ENCODE measurements at regions not wholly inside any gene's neighbourhood (a gene's known extent, or its start where the extent isn't known, plus 50 kb on each side); places are given as distances from the start of the nearest gene placed in this dataset.

- H3K4me3 ChIP-seq = no peak overlapping the region
- no peaks in the 10 kb centered on the region for H3K4me1 ChIP-seq
- DNase-seq = no peak
- H3K27me3 ChIP-seq = no peaks in the 10 kb centered on the region
- no peak for TF ChIP-seq POLR2A (IDR thresholded peaks at IDR 0.05)
- no peak for TF ChIP-seq POLR2AphosphoS5 (IDR thresholded peaks at IDR 0.05)
- TF ChIP-seq CTCF (IDR thresholded peaks at IDR 0.05) = no peak
- no peak for TF ChIP-seq EP300 (IDR thresholded peaks at IDR 0.05)
- H3K27ac ChIP-seq = no peak overlapping the region
- peaks cover 9 to 46% (median 24%) of the 10 kb centered on the region in 4 donors for H3K9me3 ChIP-seq
- WGBS, 5 donors = 73 to 88% (median 84%) methylated on average over 2 of the region's 2 CpGs
- H3K36me3 ChIP-seq = no peaks in the 10 kb centered on the region
- intact Hi-C loops (cut with DNase I; ENCODE audit: low total_unique reads) = no loop called here
Observed at GRCh38 chr14:39562175-39562574, 129.9 kb upstream of the FBXO33 start.

- no peak for TF ChIP-seq EP300 (IDR thresholded peaks at IDR 0.05)
- no peak for TF ChIP-seq POLR2A (IDR thresholded peaks at IDR 0.05)
- TF ChIP-seq CTCF (IDR thresholded peaks at IDR 0.05) = no peak
- TF ChIP-seq POLR2AphosphoS5 (IDR thresholded peaks at IDR 0.05) = no peak
- Histone ChIP-seq H3K27me3 (no peaks in the 10 kb centered on the region), H3K4me1 (no peaks in the 10 kb centered on the region), H3K4me3 (no peak overlapping the region), H3K9me3 (peaks cover 9 to 57% (median 31%) of the 10 kb centered on the region in 4 donors), H3K36me3 (no peaks in the 10 kb centered on the region), H3K27ac (no peak overlapping the region)
- intact Hi-C loops (cut with DNase I; ENCODE audit: low total_unique reads) = no loop called here
- WGBS, 5 donors = 60 to 76% (median 70%) methylated on average over 1 of the region's 1 CpG
- no peak for DNase-seq
Observed at GRCh38 chr14:39558525-39558924, 126.3 kb upstream of the FBXO33 start.

- DNase-seq = peak in 1 of 2 donors; percentile 16
- H3K4me3 ChIP-seq = no peak overlapping the region
- peaks cover 9 to 52% (median 28%) of the 10 kb centered on the region in 4 donors for H3K9me3 ChIP-seq
- intact Hi-C loops (cut with DNase I; ENCODE audit: low total_unique reads) = no loop called here
- no peaks in the 10 kb centered on the region for H3K36me3 ChIP-seq
- WGBS, 5 donors = 41 to 76% (median 66%) methylated on average over 4 of the region's 4 CpGs
- no peaks in the 10 kb centered on the region for H3K27me3 ChIP-seq
- H3K4me1 ChIP-seq = no peaks in the 10 kb centered on the region
- H3K27ac ChIP-seq = no peak overlapping the region
- no peak for TF ChIP-seq EP300 (IDR thresholded peaks at IDR 0.05)
- TF ChIP-seq POLR2A (IDR thresholded peaks at IDR 0.05) = no peak
- TF ChIP-seq CTCF (IDR thresholded peaks at IDR 0.05) = no peak
- TF ChIP-seq POLR2AphosphoS5 (IDR thresholded peaks at IDR 0.05) = no peak
Observed at GRCh38 chr14:39555749-39556148, 123.5 kb upstream of the FBXO33 start.

- intact Hi-C loops (cut with DNase I; ENCODE audit: low total_unique reads) = no loop called here
- Histone ChIP-seq H3K36me3 (no peaks in the 10 kb centered on the region), H3K4me3 (no peak overlapping the region), H3K27ac (no peak overlapping the region), H3K27me3 (no peaks in the 10 kb centered on the region), H3K9me3 (peaks cover 7 to 47% (median 26%) of the 10 kb centered on the region in 4 donors), H3K4me1 (no peaks in the 10 kb centered on the region)
- no peak for TF ChIP-seq EP300 (IDR thresholded peaks at IDR 0.05)
- TF ChIP-seq CTCF (IDR thresholded peaks at IDR 0.05) = no peak
- no peak for TF ChIP-seq POLR2AphosphoS5 (IDR thresholded peaks at IDR 0.05)
- TF ChIP-seq POLR2A (IDR thresholded peaks at IDR 0.05) = no peak
- DNase-seq = no peak
- WGBS, 5 donors = 74 to 87% (median 82%) methylated on average over 5 of the region's 5 CpGs
Observed at GRCh38 chr14:39554576-39554975, 122.3 kb upstream of the FBXO33 start.

All from stomach (tissue), 8 donors.